HG03025 (cell line): ENCODE measurements at regions not wholly inside any gene's neighbourhood (a gene's known extent, or its start where the extent isn't known, plus 50 kb on each side); places are given as distances from the start of the nearest gene placed in this dataset.
"Not testable (repeated sequence)": the region's sequence is repeated elsewhere in the genome, so short reads cannot be mapped to it uniquely, and the experiment has no call there.

Experiments
- ATAC-seq: cut with Tn5 transposase; IDR thresholded peaks from one replicate; pipeline ENCODE4 v1.9.1; 2021; ENCODE audit warnings: mild to moderate bottlenecking, moderate library complexity; ENCODE audit not compliant: unreplicated experiment, low FRiP score

DNA sequence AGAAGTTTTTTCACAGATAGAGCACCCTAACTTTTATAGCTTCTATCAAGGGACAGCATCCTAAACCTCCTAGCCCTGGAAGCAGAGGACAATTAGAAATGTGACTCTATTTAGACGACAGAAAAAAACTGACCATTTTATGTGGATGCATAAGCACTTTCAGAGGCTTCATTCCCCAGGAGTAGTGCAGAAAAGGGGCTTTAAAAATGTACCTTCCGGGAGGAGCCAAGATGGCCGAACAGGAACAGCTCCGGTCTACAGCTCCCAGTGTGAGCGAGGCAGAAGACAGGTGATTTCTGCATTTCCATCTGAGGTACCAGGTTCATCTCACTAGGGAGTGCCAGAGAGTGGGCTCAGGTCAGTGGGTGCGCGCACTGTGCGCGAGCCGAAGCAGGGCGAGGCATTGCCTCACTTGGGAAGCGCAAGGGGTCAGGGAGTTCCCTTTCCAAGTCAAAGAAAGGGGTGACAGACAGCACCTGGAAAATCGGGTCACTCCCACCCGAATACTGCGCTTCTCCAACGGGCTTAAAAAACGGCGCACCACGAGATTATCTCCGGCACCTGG, 416.4 kb upstream of the C1orf87 start:
- ATAC-seq, result not testable (repeated sequence)

DNA sequence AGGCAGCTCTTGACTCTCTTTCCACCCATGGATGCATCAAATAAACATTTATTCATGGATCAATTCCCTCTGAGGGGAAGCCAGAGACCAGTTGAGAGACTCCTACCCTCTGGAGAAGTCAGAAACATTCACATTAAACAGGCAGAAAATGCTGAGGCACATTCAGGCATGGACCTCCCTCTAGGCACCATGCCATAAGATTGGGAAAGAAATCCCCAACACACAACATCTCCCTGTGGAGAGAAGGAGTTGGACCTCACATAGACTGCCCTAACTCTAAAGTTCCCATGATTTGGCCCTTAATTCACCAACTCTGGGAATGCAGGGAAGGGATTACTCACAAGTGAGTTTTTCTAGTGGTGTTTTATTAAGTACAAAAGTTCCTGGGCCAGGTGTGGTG, 415.3 kb upstream of the C1orf87 start:
- ATAC-seq, result no peak

DNA sequence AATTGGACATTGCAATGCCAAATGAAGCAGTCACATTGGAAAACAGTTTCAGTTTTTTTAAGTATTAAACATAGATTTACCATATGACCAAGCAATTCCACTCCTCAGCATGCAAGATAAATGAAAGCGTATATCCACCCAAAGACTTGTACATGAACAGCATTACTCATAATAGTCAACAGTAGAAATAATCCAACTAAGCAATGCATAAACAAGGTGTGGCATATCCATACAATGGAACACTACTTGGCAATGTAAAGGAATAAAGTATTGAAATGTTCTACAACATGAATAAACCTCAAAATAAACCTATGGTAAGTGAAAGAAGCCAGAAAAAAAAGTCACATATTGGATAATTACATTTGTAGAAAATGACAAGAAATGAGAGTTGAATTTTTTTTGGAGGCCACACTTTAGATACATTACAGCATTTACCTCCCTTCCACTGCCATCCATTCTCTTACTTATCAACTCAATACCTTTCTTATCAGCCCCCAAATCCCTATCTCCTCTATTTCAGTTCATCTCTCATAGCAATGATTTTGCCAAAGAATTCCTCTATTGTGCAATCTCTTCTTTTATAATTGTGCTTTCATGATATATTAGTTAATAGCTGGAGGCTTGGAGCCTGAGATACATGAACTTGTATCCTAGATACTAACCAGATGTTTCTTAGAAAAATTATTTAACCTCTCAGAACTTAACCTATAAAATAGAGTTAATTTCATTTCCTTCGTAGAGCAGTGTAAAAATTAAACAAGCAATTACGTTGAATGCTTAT, 414.2 kb upstream of the C1orf87 start:
- no peak for ATAC-seq

DNA sequence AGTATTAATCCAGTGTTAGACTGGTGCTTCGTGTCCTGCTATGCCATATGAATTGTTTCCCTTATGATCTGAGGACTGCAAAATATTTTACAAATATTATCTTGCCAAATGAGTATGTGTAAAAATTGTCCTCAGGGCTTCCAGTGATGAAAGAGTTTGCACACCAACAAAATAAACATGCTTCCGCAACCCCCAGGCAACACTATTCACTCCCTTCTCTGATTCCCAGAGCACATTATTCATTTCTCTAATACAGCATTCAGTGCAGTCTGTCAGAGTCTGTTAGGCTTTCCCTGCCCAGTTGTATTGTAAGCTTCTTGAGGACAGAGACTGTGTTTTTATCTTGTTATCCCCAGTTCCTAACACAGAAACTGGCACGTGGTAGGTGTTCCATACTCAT, 409.9 kb upstream of the C1orf87 start:
- ATAC-seq, result no peak

DNA sequence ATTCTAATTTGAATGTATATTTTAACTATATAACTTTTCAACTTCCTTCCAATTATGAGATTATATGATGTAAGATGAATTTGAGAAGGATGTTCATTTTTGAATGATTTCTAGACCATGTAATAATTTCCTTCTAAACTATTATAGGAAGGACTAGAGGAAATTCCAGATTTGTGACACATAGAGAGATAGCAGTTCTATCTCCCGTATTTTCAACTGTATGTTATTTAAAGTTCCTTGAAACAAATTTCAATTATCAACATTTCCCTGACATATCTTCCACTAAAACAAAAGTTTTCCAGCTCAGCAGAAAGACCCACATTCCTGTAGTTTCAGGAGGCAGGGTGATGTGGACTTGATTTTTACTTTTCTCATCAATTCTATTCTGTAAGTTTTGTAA, 396.7 kb upstream of the C1orf87 start:
- no peak for ATAC-seq

DNA sequence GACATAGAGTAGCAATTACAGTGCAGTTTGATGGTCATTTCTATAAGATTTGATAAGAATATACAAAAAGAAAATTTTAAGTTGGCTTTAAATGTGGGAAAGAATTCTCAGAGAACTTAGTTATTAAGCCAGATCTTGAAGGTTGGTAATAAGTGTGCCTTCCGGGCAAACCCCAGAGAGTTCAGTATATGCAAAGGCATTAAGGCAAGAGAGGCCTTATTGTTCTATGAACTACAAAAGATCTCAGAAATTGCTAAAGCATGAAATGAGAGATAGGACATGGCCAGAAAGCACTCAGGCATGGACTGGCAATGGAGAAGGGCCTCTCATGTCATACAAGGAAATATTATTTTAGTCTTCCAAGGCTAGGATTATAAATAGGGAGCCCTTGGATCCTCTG, 390.2 kb upstream of the C1orf87 start:
- ATAC-seq, result no peak

DNA sequence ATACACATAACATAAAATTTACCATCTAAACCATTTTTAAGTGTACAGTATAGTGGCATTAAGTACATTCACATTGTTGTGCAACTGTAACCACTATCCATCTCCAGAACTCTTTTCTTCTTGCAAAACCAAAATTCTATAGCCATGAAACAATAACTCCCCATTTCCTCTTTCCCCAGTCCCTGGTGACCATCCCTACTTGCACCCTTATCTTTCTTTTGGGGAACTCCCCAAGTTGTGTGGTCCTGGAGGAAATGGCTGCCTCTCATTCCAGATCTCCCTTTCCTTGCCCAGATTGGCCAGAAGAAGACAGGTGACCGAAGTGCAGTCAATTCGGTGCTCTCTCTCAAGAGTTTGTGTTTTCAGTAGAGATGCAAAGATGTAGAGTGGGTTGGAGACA, 389.6 kb upstream of the C1orf87 start:
- ATAC-seq, result no peak

DNA sequence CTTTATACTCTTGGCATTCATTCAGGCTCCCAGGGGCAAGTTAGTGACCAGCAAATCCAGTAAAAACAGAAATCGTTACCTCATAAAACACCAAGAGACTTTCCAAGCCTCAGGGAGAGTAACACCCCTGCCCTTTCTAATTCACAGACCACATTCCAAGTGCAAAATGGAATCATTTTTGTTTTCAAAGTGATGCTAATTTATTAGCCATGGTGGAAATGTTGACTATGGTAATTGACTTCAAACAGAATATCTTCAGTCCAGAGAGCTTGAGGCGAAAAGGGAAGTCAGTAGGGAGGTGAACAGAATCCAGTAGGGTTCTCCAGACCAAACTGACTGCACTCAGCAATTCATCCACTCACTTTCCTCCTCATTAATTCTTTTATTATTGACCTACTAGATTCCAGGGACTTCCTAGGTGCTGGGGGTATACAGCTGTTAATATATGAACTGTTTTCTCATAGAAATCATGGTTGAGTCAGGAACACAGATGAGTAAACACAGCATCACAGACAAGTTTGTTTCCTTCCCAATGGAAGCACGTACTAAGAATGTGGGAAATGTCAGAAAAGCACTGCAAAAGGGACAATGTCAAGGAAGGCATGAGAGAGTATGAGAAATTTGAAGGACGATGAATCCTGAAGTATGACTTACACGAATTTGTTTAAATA, 388.5 kb upstream of the C1orf87 start:
- ATAC-seq, result no peak

DNA sequence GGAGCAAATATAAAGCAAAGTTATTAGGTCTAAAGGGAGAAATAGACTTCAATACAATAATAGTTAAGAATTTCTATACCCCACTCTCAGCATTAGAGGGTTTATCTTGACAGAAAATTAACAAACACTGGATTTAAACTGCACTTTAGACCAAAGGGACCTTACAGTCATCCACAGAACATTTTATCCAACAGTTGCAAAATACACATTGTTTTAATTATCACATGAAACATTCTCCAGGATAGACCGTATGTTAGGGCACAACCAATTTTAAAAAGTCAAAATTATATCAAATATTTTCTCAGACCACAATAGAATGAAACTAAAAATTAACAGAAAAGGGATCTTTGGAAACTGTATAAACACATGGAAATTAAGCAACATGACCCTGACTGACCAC, 384.5 kb upstream of the C1orf87 start:
- ATAC-seq, result no peak

DNA sequence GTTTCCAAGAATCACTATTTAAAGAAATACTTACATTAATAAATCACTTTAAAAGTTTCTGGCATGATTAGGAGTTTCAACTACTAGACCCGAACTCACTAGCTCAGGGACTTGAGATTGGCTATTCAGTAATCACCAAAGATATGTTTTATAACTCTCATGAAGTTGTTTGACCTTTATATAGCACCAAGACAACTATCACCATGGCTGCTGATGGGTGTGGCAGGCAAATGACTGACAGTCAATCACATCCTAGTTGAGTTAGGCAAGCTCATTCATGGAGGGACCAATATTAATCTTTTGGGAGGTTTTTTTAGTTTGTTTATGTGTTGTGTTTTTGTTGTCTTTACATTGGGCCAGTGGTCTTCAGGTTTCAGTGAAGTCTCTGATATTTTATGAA, 376.3 kb upstream of the C1orf87 start:
- no peak for ATAC-seq

DNA sequence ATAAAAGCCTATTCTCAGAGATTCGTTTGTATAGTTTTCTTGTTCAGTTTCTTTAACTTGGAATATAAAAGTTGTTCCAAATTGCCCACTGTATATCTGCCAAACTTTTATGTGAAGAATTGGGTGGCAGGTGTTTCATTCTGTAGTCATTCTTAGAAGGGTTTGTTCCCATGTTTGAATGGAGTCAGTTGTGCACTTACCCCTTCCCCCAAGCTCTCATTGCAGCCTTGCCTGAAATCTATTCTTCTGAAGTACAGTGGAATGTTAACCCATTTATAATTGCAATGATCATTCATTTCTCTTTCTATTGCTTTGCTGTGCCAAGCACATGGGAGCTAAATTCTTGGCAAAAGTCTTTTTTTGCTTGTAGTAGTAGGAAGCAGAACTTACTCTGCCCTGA, 375.3 kb upstream of the C1orf87 start:
- no peak for ATAC-seq

DNA sequence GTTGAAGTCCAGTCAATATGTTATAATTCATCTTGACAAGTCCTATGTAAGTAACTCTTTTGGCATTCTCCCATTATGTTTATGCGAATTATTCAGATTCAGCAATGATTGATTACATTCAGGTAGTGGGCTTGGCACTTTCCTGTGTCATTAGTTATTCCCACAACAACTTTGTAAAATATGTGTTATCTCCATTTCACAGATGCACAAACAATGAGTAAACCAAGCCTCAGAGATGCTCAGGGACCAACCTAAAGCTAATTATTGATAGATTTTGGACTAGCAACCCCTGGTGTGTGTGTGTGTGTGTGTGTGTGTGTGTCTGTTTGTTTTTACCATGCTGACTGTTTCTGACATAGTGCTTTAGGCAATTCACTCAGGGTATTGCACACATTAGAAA, 371.1 kb upstream of the C1orf87 start:
- no peak for ATAC-seq

DNA sequence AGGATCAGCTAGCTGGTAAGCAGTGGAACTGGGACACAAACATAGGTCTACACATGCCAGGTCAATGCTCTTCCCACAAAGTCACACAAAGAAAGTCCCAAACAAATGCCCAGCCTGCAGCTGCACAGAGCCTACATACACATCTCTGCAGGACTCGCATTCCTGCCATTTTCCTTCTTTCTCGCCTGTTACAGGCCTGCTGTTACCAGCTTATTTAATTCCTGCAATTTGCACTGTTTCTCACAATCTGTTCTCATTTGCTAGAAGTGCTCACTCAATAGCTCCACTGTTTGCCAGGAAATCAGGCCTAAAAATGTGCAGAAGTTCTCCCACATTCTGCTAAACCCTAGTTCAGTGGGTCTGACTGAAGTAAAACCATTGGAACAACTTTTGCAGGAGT, 362.6 kb upstream of the C1orf87 start:
- no peak for ATAC-seq

DNA sequence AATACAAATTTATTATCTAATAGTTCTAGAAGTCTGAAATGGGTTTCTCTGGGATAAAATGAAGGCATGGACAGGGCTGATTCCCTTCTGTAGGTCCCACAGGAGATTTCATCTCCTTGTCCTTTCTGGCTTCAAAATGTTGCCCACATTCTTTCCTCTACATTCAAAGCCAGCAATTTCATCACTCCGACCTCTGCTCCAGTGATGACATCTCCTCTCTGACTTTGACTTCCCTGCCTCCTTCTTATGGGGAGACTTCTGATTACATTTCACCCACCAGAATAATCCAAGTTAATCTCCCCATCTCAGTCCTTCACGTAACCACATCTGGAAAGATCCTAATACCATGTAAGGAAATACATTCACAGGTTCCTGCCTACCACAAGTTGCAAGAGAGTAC, 358.0 kb upstream of the C1orf87 start:
- ATAC-seq, result no peak

DNA sequence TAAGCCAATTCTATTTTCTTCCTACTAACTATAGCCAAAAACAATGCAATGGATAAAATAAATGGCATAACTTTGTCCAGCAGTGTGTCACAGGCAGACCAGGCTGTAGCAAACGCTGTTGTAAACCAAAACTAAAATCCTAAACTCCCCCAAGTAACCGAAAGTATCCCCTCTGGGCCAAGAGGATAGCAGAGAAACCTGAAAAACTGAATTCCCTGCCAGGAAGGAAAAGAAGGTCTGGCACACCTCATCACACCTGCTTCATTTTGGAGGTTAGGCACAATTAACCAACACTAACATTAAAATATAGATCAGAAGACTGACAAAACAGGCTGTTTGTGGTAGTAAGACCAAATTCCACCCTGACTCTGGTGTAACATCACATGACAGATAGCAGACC, 356.8 kb upstream of the C1orf87 start:
- ATAC-seq, result no peak

DNA sequence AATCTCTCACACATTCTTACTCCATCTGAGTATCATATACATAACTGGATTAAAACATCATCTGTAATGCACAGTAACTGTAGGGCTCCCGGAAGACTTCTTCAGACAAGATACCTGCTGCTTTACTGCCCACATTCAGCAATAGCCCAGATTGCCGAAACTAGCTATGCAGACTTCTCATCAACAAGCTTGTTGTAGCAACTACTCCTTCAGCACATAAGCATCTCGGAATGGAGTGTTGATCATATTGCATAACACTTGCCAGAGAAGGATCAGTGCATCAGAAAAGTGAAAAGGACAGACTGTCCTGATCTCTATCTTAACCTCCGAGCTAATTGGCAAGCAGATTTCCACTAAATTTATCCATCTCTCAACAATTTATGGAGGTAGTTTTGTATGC, 354.6 kb upstream of the C1orf87 start:
- no peak for ATAC-seq

DNA sequence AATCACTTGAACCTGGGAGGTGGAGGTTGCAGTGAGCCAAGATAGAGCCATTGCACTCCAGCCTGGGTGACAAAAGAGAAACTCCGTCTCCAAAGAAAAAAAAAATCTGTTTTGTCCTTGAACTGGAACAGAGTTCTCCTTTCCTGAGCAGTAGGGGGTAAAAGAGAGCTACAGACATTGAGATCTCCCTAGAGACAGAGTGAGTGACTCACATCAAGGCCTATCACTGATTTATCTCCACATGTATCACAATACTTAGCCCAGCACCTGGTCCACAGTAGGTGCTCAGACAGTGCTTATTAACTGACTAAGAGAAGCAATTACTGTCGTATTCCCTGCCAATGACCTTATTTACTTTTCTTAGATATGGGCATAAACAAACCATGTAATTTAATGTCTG, 354.1 kb upstream of the C1orf87 start:
- no peak for ATAC-seq

DNA sequence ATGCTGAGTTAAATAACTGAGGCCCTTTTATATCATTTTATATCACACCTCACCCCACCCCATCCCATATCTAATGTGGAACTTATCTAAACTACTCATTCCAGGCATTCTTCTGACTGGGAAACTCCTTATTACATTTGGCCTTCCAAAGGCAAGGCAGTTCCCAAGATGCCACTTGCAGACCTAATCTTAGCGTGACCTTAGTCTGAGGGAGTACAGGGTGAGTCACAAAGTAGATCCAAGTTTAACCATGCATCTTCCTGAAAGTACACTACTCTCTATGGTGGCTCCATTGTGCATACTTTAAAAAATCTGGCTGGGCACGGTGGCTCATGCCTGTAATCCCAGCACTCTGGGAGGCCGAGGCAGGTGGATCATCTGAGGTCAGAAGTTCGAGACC, 353.6 kb upstream of the C1orf87 start:
- ATAC-seq, result no peak

DNA sequence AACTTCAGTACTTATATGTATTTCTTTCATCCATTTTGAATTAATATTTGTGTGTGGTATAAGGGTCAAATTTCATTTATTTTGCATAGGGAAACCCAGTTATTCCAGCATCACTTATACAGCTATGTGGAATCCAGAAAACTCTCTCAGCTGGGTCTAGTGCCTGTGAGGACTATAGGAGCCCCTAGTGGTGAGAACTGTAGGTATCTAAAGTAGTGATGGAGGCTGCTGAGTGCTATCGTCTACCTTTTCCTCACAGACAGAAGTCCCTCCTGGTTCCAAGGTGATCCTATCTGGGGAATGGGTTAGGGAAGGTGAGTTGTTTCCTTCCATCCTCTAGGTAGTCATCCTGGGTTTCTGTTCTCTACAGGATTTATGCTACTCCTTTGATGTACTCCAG, 352.0 kb upstream of the C1orf87 start:
- ATAC-seq, result no peak

DNA sequence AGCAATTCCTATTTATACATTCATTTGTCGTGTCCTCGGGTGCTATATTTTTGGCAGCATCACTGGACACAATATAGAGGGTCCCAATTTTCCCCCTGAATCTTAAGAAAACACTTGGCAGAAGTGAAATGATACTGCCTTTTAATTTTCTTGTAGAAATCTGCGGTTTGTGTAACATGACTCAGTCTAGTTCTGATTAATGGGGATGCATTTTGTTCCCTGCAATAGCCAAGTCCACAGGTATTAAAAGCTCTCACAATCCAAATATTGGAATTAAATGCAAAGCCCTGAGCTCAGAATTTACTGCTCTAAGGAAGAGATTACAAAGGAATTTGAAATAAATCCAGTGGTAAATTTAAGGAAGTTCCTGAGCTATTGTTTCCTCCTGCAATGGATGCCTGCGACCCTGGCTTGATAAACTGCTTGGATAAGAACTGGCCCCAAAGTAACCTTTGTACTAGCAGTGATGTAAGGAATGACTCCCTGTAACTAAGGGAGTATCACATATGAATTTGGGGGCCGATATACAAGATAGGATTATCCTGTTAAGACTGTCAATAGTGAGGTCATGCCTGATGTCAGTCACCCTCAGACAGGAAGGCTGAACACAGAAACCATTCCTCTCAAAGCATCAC, 349.7 kb upstream of the C1orf87 start:
- no peak for ATAC-seq

DNA sequence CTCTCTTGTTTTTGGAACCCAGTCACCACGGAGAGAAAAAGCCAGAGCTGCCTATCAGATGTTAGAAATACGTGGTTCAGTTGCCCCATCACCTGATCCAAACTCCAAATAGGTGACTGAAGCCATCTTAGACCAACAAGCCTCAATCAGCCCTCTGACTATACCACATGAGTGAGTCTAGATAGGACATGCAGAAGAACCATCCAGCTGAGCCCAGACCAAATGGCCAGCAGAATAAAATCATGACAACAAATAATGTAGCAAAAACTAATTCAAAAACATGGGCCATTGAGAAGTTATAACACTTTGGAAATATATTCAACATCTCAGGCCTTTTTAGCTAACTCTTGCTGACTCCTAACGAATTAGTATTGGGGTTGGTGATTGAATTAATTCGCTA, 348.4 kb upstream of the C1orf87 start:
- ATAC-seq, result no peak

DNA sequence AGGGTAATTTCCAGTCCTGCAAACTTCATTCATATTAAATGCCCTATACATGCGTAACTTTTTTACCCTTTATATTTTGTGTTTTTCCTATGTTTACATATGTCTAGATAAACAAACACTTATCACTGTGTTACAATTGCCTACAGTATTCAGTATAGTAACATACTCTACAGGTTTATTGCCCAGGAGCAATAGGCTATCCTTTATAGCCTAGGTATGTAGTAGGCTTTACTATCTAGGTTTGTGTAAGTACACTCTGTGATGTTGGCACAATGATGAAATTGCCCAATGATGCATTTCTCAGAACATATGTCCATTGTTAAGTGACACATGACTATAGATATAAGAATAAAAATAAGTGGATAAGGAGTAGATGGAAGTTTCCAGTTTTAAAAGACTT, 345.5 kb upstream of the C1orf87 start:
- ATAC-seq, result no peak
